Endothelial cell of umbilical vein (primary cell): ENCODE measurements at regions not wholly inside any gene's neighbourhood (a gene's known extent, or its start where the extent isn't known, plus 50 kb on each side); places are given as distances from the start of the nearest gene placed in this dataset.

Experiments
- BruUV-seq: library from RNA; stranded (reverse); fragments of 400-500 nt; replicated peaks from 2 replicates; lab custom pipeline; 2021; lab: Mats Ljungman, UMichigan
- CTCF ChIA-PET: fragments of 300-600, 350-600 bp; sonication (Branson Sonifier 250); formaldehyde crosslinking; loops from one replicate; lab custom pipeline; 2021; ENCODE audit warnings: antibody characterized with exemption, inconsistent platforms; lab: Charles Lee
- POLR2A ChIA-PET: fragments of 300-600, 350-600 bp; sonication (Branson Sonifier 250); formaldehyde crosslinking; loops from one replicate; lab custom pipeline; 2021; ENCODE audit warnings: antibody characterized with exemption, inconsistent platforms; lab: Charles Lee
- DNase-seq: peaks from one replicate; pipeline ENCODE4 v3.0.0-alpha.2; 2011; ENCODE audit warnings: low read depth, low spot score
- FAIRE-seq: peaks from 2 replicates; lab custom pipeline; 2011; peaks lifted over from hg19 to GRCh38; lab: Jason Lieb, UNC
- H2AFZ ChIP-seq: 2 replicates; pipeline ENCODE4 v1.6.0; 2012; ENCODE audit warnings: low read depth, low read length, control low read depth, inconsistent platforms
- H3K27ac ChIP-seq: 2 replicates; pipeline ENCODE4 v1.5.1; 2011; ENCODE audit warnings: low read depth, mild to moderate bottlenecking, control low read depth, low read length, moderate library complexity; ENCODE audit not compliant: insufficient read depth
- H3K27me3 ChIP-seq, 2 experiments: 2 replicates each; pipeline versions ENCODE4 v1.6.0 to v1.6.1; 2011; ENCODE audit warnings: low read length in 2 of 2, mixed read lengths in 1 of 2; ENCODE audit not compliant: control insufficient read depth in 2 of 2, insufficient read depth in 2 of 2
- H3K36me3 ChIP-seq, 2 experiments: 2 replicates in 1 of 2; 3 replicates in 1 of 2; pipeline ENCODE4 v1.5.1; 2011; ENCODE audit warnings: low read length in 2 of 2, mild to moderate bottlenecking in 1 of 2, moderate library complexity in 1 of 2; ENCODE audit not compliant: control insufficient read depth in 2 of 2, insufficient read depth in 2 of 2; ENCODE audit errors: extremely low read depth in 1 of 2
- H3K4me1 ChIP-seq: 3 replicates; pipeline ENCODE4 v1.5.1; 2011; ENCODE audit warnings: mild to moderate bottlenecking, low read length; ENCODE audit not compliant: control insufficient read depth, insufficient read depth; ENCODE audit errors: extremely low read depth
- H3K4me2 ChIP-seq: 2 replicates; pipeline ENCODE4 v1.6.1; 2011; ENCODE audit warnings: low read length, control low read depth, mixed read lengths; ENCODE audit not compliant: insufficient read depth
- H3K4me3 ChIP-seq, 3 experiments: fragments of 200-600 bp in 1 of 3; sonication (generic), shearing (Covaris generic) in 1 of 3; replicated peaks in 1 of 3; 2 replicates each; pipeline ENCODE4 v1.5.1; 2011 to 2016; ENCODE audit warnings: control low read depth in 3 of 3, low read length in 3 of 3, mild to moderate bottlenecking in 2 of 3, inconsistent platforms in 1 of 3, low read depth in 1 of 3, moderate library complexity in 1 of 3; ENCODE audit not compliant: insufficient read depth in 1 of 3
- H3K79me2 ChIP-seq: 2 replicates; pipeline ENCODE4 v1.6.0; 2012; ENCODE audit warnings: low read length, inconsistent platforms; ENCODE audit not compliant: control insufficient read depth, insufficient read depth
- H3K9ac ChIP-seq: replicated peaks from 2 replicates; pipeline ENCODE3; 2011; ENCODE audit warnings: low read length, control low read depth; ENCODE audit not compliant: insufficient read depth; ENCODE audit errors: extremely low read depth
- H3K9me1 ChIP-seq: replicated peaks from 3 replicates; pipeline ENCODE4 v1.6.0; 2011; ENCODE audit warnings: mild to moderate bottlenecking, low read length; ENCODE audit not compliant: control insufficient read depth, insufficient read depth; ENCODE audit errors: extremely low read depth
- H3K9me3 ChIP-seq: replicated peaks from 2 replicates; pipeline ENCODE4 v1.5.1; 2012; ENCODE audit warnings: low read length, inconsistent platforms; ENCODE audit not compliant: control insufficient read depth, insufficient read depth
- H4K20me1 ChIP-seq: replicated peaks from 2 replicates; pipeline ENCODE3; 2011; ENCODE audit warnings: mild to moderate bottlenecking, low read length; ENCODE audit not compliant: control insufficient read depth, insufficient read depth; ENCODE audit errors: extremely low read depth
- CTCF ChIP-seq, 2 donors: IDR thresholded peaks; 1 replicate in 1 of 2; 2 replicates in 1 of 2; pipeline ENCODE4 v1.5.1; 2011; ENCODE audit warnings: low read length in 2 of 2, mild to moderate bottlenecking in 2 of 2, moderate library complexity in 2 of 2, control low read depth in 1 of 2, inconsistent platforms in 1 of 2, low read depth in 1 of 2; ENCODE audit not compliant: insufficient read depth in 1 of 2; ENCODE audit errors: extremely low read depth in 1 of 2
- EZH2 ChIP-seq: IDR thresholded peaks from 2 replicates; pipeline ENCODE4 v1.6.1; 2012; ENCODE audit warnings: borderline replicate concordance, low read depth, mild to moderate bottlenecking, moderate library complexity, low read length, inconsistent platforms; ENCODE audit not compliant: severe bottlenecking
- FOS ChIP-seq: IDR thresholded peaks from 2 replicates; pipeline ENCODE4 v1.6.1; 2011; ENCODE audit warnings: mild to moderate bottlenecking, low read length, moderate library complexity, borderline replicate concordance; ENCODE audit not compliant: insufficient read depth
- GATA2 ChIP-seq: IDR thresholded peaks from 2 replicates; pipeline ENCODE4 v1.7.0; 2011; ENCODE audit warnings: low read depth, mild to moderate bottlenecking, moderate library complexity, mixed read lengths, low read length; ENCODE audit not compliant: insufficient read length, insufficient read depth
- JUN ChIP-seq: IDR thresholded peaks from 2 replicates; pipeline ENCODE4 v1.6.1; 2011; ENCODE audit warnings: borderline replicate concordance, low read depth; ENCODE audit not compliant: insufficient read length, insufficient read depth
- MAX ChIP-seq: IDR thresholded peaks from 2 replicates; pipeline ENCODE4 v1.6.1; 2011; ENCODE audit not compliant: insufficient read depth, insufficient read length
- MYC ChIP-seq: IDR thresholded peaks from one replicate; pipeline ENCODE4 v1.6.1; 2011; ENCODE audit warnings: mild to moderate bottlenecking, low read depth, low read length
- POLR2A ChIP-seq: IDR thresholded peaks from 2 replicates; pipeline ENCODE4 v1.6.1; 2012; ENCODE audit warnings: low read depth, mild to moderate bottlenecking, control low read depth, low read length
- POLR2AphosphoS5 ChIP-seq: IDR thresholded peaks from 2 replicates; pipeline ENCODE4 v1.6.1; 2012; ENCODE audit warnings: low read depth, mild to moderate bottlenecking, control low read depth, low read length, moderate library complexity; ENCODE audit not compliant: insufficient read depth
- dilution Hi-C: fragments of 300-500 bp; cut with MboI; formaldehyde crosslinking; loops from one replicate; pipeline ENCODE4 v1.15.0; 2019; ENCODE audit warnings: low sequenced_read_pairs; ENCODE audit not compliant: extremely low pct_ligation_motif_present
- intact Hi-C: fragments of 100-400 bp; cut with micrococcal nuclease; formaldehyde crosslinking; loops from one replicate; pipeline ENCODE4 v1.10.0; 2022

GRCh38 chr2:238986491-238987351 is 138.8 kb downstream of the TWIST2 start:
- CTCF ChIA-PET: no interaction called here
- no peaks in the 10 kb centered on the region for H3K9me1 ChIP-seq
- no peaks in the 10 kb centered on the region for H4K20me1 ChIP-seq
- intact Hi-C loops: no loop called here
- no peak overlapping the region for H3K4me2 ChIP-seq
- no peak for DNase-seq
- H3K4me3 ChIP-seq: no peak overlapping the region
- H3K27ac ChIP-seq: no peak overlapping the region
- POLR2A ChIA-PET: no interaction called here
- TF ChIP-seq EZH2 (no peak), POLR2A (no peak), POLR2AphosphoS5 (no peak), JUN (no peak), GATA2 (no peak), FOS (no peak)
- no peaks in the 10 kb centered on the region for H3K9me3 ChIP-seq
- dilution Hi-C loops: no loop called here
- H3K4me1 ChIP-seq: no peaks in the 10 kb centered on the region
- H3K9ac ChIP-seq: no peak overlapping the region
- no peaks in the 10 kb centered on the region for H3K27me3 ChIP-seq
- no TSS peak for BruUV-seq
- H2AFZ ChIP-seq: no peak overlapping the region
- no peaks in the 10 kb centered on the region for H3K36me3 ChIP-seq
- no peaks in the 10 kb centered on the region for H3K79me2 ChIP-seq
- no peak for FAIRE-seq

GRCh38 chr2:238987352-238987981 is 139.6 kb downstream of the TWIST2 start:
- H3K9me3 ChIP-seq: no peaks in the 10 kb centered on the region
- H3K9me1 ChIP-seq: no peaks in the 10 kb centered on the region
- DNase-seq (no peak), FAIRE-seq (no peak)
- H3K27ac ChIP-seq: no peak overlapping the region
- H2AFZ ChIP-seq: no peak overlapping the region
- no peak overlapping the region for H3K4me2 ChIP-seq
- CTCF ChIA-PET: no interaction called here
- H3K4me1 ChIP-seq: no peaks in the 10 kb centered on the region
- intact Hi-C loops (no loop called here), dilution Hi-C loops (no loop called here)
- no peak overlapping the region for H3K4me3 ChIP-seq
- H3K27me3 ChIP-seq: no peaks in the 10 kb centered on the region
- no peaks in the 10 kb centered on the region for H4K20me1 ChIP-seq
- no peaks in the 10 kb centered on the region for H3K36me3 ChIP-seq
- POLR2A ChIA-PET: no interaction called here
- no peak for TF ChIP-seq CTCF (IDR thresholded peaks at IDR 0.05; ENCODE audit: extremely low read depth in 1 of 2, insufficient read depth in 1 of 2, low read depth in 1 of 2, low read length in 2 of 2)
- TF ChIP-seq MYC: no peak
- no peak for TF ChIP-seq POLR2A
- TF ChIP-seq FOS: no peak
- no peak for TF ChIP-seq POLR2AphosphoS5
- no peak for TF ChIP-seq EZH2
- no peak for TF ChIP-seq MAX
- no peak for TF ChIP-seq GATA2
- TF ChIP-seq JUN: no peak
- no TSS peak for BruUV-seq
- no peak overlapping the region for H3K9ac ChIP-seq
- no peaks in the 10 kb centered on the region for H3K79me2 ChIP-seq
